ENCODE measurements at regions not wholly inside any gene's neighbourhood (a gene's known extent, or its start where the extent isn't known, plus 50 kb on each side); places are given as distances from the start of the nearest gene placed in this dataset.

DNA sequence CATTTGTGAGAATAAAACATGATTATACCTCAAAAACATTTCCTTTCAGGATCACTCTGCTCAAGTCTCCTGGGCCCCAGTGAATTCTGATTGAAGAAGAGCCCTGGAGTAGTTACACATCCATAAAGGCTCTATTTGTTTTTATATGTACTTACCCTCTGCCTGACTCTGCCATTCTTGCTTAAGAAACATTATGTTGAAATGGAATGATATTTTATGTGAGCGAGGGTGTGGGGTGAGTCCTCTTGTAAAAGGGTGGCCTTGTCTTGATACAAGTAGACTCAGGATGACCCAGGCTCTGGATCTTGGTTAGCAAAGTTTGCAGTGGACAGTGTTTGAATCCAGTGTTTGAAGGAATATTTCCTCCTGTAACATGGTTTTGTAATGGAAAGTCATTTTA is 215.4 kb upstream of the PREP start:
- H3K9me3 ChIP-seq, result no peaks in the 10 kb centered on the region
- no peak overlapping the region for H3K4me3 ChIP-seq (ENCODE audit: low read depth in 1 of 2, low read length in 1 of 2)
- H3K27me3 ChIP-seq, result no peaks in the 10 kb centered on the region
- H3K4me1 ChIP-seq (ENCODE audit: control insufficient read depth in 1 of 2, insufficient read depth in 1 of 2, low read depth in 1 of 2, low read length in 1 of 2), result no peaks in the 10 kb centered on the region
- H3K27ac ChIP-seq, result no peak overlapping the region
- no peaks in the 10 kb centered on the region for H3K36me3 ChIP-seq
- TF ChIP-seq, protein P1, sequence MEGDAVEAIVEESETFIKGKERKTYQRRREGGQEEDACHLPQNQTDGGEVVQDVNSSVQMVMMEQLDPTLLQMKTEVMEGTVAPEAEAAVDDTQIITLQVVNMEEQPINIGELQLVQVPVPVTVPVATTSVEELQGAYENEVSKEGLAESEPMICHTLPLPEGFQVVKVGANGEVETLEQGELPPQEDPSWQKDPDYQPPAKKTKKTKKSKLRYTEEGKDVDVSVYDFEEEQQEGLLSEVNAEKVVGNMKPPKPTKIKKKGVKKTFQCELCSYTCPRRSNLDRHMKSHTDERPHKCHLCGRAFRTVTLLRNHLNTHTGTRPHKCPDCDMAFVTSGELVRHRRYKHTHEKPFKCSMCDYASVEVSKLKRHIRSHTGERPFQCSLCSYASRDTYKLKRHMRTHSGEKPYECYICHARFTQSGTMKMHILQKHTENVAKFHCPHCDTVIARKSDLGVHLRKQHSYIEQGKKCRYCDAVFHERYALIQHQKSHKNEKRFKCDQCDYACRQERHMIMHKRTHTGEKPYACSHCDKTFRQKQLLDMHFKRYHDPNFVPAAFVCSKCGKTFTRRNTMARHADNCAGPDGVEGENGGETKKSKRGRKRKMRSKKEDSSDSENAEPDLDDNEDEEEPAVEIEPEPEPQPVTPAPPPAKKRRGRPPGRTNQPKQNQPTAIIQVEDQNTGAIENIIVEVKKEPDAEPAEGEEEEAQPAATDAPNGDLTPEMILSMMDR (IDR thresholded peaks at IDR 0.05), result no peak

DNA sequence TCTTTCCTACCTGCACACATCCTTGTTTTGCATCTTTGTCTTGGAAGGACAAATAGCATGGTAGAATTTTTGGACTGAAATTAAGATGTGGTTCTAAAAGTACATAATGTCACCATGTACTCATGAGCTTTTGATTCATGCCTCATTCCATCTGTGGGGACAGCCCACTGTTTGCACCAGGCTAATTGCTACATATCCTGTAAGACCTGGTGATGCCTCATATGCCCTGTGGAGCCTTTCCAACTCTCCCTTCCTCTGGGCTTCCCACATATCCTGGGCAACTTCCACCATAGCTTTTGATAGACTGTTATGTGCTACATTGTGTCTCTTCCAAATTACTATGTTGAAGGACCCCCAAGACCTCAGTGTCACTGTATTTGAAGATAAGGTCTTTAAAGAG is 213.6 kb upstream of the PREP start:
- TF ChIP-seq, protein P1 (IDR thresholded peaks at IDR 0.05), result no peak
- no peaks in the 10 kb centered on the region for H3K9me3 ChIP-seq
- H3K27me3 ChIP-seq, result peaks cover 6% of the 10 kb centered on the region

DNA sequence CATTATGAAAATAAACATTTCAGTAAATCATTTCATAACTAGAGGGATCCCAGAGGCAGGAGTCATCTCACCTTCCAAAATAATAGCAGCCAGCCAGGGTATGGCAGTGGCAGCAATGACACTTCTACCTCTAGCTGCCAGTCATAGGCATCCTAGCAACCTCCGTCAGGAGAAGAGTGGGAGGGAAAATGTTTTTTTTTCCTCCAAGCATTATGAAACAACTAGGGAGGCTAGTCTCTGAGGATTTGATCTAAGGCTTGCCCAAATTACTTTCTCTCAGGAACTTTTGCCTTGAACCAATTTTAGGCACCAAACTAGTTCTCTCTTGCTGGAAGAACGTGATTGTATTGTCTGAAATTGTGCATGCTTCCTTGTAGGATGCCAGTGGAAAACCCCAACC is 208.7 kb upstream of the PREP start:
- TF ChIP-seq, protein P1 (IDR thresholded peaks at IDR 0.05), result no peak
- Histone ChIP-seq H3K36me3 (no peaks in the 10 kb centered on the region), H3K27ac (no peak overlapping the region), H3K27me3 (peaks cover 16% of the 10 kb centered on the region), H3K9me3 (no peaks in the 10 kb centered on the region), H3K4me1 (ENCODE audit: control insufficient read depth in 1 of 2, insufficient read depth in 1 of 2, low read depth in 1 of 2, low read length in 1 of 2) (no peaks in the 10 kb centered on the region), H3K4me3 (ENCODE audit: low read depth in 1 of 2, low read length in 1 of 2) (no peak overlapping the region)

More for the DNA sequence above, 213.6 kb upstream of the PREP start:
- Histone ChIP-seq H3K4me1 (ENCODE audit: control insufficient read depth in 1 of 2, insufficient read depth in 1 of 2, low read depth in 1 of 2, low read length in 1 of 2) (no peaks in the 10 kb centered on the region), H3K36me3 (no peaks in the 10 kb centered on the region), H3K4me3 (ENCODE audit: low read depth in 1 of 2, low read length in 1 of 2) (no peak overlapping the region), H3K27ac (no peak overlapping the region)

DNA sequence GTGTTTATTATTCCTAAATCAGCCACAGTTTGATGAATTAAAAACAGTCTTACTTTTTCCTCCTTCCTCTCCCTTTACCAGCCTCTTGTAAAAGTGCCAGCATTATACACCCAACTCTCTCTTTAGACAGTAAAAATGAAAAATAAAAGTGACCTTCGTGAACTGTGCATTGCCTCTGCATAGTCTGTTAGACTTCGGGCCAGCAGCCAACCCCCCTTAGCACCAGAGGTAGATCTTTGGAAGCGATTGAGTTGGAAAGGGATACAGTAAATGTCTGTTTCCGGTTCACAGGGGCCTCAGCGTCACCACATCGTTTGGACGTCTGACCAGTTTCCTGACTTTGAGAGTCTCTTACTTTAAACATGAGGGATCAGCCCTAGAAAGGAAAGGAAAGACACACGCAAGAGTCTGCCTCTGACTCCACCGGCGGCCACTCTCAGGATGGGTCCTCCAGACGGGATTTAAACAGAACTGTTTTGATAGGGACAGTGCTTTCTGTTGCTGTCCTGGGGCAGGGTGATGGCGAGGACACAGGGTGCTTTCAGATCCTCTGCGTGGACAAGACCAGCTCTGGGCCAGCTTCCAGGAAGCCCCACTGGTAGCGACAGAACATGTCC is 206.6 kb upstream of the PREP start:
- Histone ChIP-seq H3K4me3 (ENCODE audit: low read depth in 1 of 2, low read length in 1 of 2) (no peak overlapping the region), H3K36me3 (no peaks in the 10 kb centered on the region), H3K27ac (no peak overlapping the region), H3K4me1 (ENCODE audit: control insufficient read depth in 1 of 2, insufficient read depth in 1 of 2, low read depth in 1 of 2, low read length in 1 of 2) (no peaks in the 10 kb centered on the region), H3K27me3 (peaks cover 16% of the 10 kb centered on the region), H3K9me3 (no peaks in the 10 kb centered on the region)
- TF ChIP-seq, protein P1 (IDR thresholded peaks at IDR 0.05), result no peak

DNA sequence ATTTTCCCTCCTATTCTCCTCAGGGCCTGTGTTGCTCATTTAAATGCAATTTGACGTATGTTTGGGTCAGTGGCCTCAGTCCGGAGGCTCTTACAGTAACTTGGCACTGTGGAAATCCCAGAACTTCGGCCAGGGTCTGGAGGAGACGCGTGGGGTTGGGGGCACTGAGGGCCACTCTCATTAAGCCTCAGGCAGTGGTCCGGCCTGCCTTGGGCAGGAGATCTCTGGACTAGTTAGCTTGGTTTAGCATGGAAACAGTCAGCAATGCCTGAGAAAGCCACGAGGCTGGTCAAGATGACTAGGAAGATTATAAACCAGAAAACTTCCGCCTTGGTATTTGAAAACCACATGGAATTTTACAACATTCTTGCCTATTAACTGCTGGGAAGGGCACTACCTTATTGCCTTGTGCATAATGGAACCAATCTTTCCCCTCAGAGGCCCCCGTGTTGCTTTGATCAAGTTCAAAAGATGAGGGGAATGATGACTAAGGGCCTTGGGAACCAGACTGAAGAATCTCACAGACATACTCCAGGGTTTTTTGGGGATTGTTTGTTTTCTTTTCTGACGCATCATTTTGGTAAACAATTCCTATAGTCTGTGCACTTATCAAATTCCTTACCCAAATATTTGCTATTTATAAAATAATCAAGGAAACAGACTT is 206.0 kb upstream of the PREP start:
- Histone ChIP-seq H3K4me3 (ENCODE audit: low read depth in 1 of 2, low read length in 1 of 2) (no peak overlapping the region), H3K27me3 (peaks cover 16% of the 10 kb centered on the region), H3K9me3 (no peaks in the 10 kb centered on the region), H3K27ac (no peak overlapping the region), H3K36me3 (no peaks in the 10 kb centered on the region), H3K4me1 (ENCODE audit: control insufficient read depth in 1 of 2, insufficient read depth in 1 of 2, low read depth in 1 of 2, low read length in 1 of 2) (no peaks in the 10 kb centered on the region)
- TF ChIP-seq, protein P1 (IDR thresholded peaks at IDR 0.05), result no peak
